ENCODE measurements at regions not wholly inside any gene's neighbourhood (a gene's known extent, or its start where the extent isn't known, plus 50 kb on each side); places are given as distances from the start of the nearest gene placed in this dataset.

DNA sequence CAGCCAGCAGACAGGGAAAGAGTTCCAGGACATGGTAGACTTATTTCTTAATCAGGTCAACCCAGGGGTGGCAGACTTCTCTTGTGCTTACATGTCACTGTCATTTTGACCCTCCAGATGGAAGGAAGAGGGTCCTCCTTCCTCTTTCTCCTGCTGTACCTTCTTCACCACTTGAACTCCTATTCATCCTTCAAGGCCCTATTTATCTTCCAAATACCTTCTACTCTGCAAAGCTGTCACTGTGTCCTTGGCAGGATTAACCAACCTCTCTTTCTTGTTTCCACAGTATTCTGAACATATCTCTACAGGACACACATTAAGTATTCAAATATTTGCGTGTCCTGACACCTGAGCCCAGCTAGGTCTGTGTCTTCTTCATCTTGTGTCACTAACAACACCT is 163.1 kb downstream of the DICER1 start:
- Mint-ChIP-seq H3K9me3 (no peaks in the 10 kb centered on the region), H3K4me3 (no peak overlapping the region), H3K4me1 (peaks cover 15 to 22% of the 10 kb centered on the region in 2 experiments), H3K27ac (no peak overlapping the region), H3K27me3 (ENCODE audit: low read depth) (peaks cover 21% of the 10 kb centered on the region), H3K36me3 (ENCODE audit: insufficient read depth in 1 of 3, low read depth in 3 of 3) (no peaks in the 10 kb centered on the region)
- no peak overlapping the region for H4K5ac ChIP-seq (ENCODE audit: insufficient read length, low read depth, low read length)
- H2BK20ac ChIP-seq (ENCODE audit: low read depth, low read length, poor library complexity, severe bottlenecking): no peak overlapping the region
- no peak overlapping the region for H3K56ac ChIP-seq (ENCODE audit: insufficient read length, low read depth, low read length)
- H3K79me2 ChIP-seq (ENCODE audit: insufficient read depth, low read length): no peaks in the 10 kb centered on the region
- no peak overlapping the region for H3K14ac ChIP-seq (ENCODE audit: insufficient read depth, low read length)
- H3K79me1 ChIP-seq (ENCODE audit: insufficient read depth, low read depth, low read length, poor library complexity, severe bottlenecking): no peaks in the 10 kb centered on the region
- H3K4me2 ChIP-seq (ENCODE audit: insufficient read depth, insufficient read length, low read length): no peak overlapping the region
- H3K23ac ChIP-seq (ENCODE audit: insufficient read length, low read depth, low read length): no peak overlapping the region
- no peak overlapping the region for H4K8ac ChIP-seq (replicated peaks; ENCODE audit: insufficient read length, low read depth, low read length)
- no peak overlapping the region for H2AK5ac ChIP-seq (ENCODE audit: insufficient read length, low read length)
- no peak overlapping the region for H3T11ph ChIP-seq (ENCODE audit: low read length)
- H3K27me3 ChIP-seq (ENCODE audit: insufficient read depth, low read length): no peaks in the 10 kb centered on the region
- H3K9ac ChIP-seq (ENCODE audit: extremely low read depth, insufficient read length, low read length): no peak overlapping the region
- H3K9me3 ChIP-seq (ENCODE audit: control insufficient read depth, low read depth, low read length): no peaks in the 10 kb centered on the region
- WGBS (ENCODE audit: extremely low coverage, insufficient read length, low lambda C conversion rate): no CpG with 5 or more reads among the region's 1 CpG
- DNase-seq: no peak
- H2BK5ac ChIP-seq (ENCODE audit: insufficient read length, low read length): no peak overlapping the region
- no peak overlapping the region for H3K4ac ChIP-seq (ENCODE audit: low read depth, low read length)
- H3K27ac ChIP-seq (ENCODE audit: insufficient read length, low read depth, low read length): no peak overlapping the region
- H2AFZ ChIP-seq (ENCODE audit: low read length): no peak overlapping the region
- H2BK12ac ChIP-seq (ENCODE audit: insufficient read length, low read depth, low read length): no peak overlapping the region
- no peaks in the 10 kb centered on the region for H3K4me1 ChIP-seq (ENCODE audit: insufficient read depth, low read length)
- no peak overlapping the region for H2BK15ac ChIP-seq (ENCODE audit: low read depth, low read length)
- TF ChIP-seq, protein P1, sequence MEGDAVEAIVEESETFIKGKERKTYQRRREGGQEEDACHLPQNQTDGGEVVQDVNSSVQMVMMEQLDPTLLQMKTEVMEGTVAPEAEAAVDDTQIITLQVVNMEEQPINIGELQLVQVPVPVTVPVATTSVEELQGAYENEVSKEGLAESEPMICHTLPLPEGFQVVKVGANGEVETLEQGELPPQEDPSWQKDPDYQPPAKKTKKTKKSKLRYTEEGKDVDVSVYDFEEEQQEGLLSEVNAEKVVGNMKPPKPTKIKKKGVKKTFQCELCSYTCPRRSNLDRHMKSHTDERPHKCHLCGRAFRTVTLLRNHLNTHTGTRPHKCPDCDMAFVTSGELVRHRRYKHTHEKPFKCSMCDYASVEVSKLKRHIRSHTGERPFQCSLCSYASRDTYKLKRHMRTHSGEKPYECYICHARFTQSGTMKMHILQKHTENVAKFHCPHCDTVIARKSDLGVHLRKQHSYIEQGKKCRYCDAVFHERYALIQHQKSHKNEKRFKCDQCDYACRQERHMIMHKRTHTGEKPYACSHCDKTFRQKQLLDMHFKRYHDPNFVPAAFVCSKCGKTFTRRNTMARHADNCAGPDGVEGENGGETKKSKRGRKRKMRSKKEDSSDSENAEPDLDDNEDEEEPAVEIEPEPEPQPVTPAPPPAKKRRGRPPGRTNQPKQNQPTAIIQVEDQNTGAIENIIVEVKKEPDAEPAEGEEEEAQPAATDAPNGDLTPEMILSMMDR (conservative IDR thresholded peaks at IDR 0.05): no peak
- no peaks in the 10 kb centered on the region for H4K20me1 ChIP-seq (ENCODE audit: control insufficient read depth, insufficient read depth, insufficient read length)
- no peak overlapping the region for H3K18ac ChIP-seq (ENCODE audit: insufficient read length, low read depth, low read length)
- H2BK120ac ChIP-seq (ENCODE audit: low read depth, low read length, poor library complexity, severe bottlenecking): no peak overlapping the region
- no peak overlapping the region for H4K91ac ChIP-seq (ENCODE audit: insufficient read length, low read depth, low read length)
- H3K23me2 ChIP-seq (ENCODE audit: insufficient read length, low read depth, low read length, poor library complexity, severe bottlenecking): no peaks in the 10 kb centered on the region

All from H9 (cell line).